ENCODE measurements at regions not wholly inside any gene's neighbourhood (a gene's known extent, or its start where the extent isn't known, plus 50 kb on each side); places are given as distances from the start of the nearest gene placed in this dataset.

GRCh38 chr7:15937571-15937970, 251.1 kb upstream of the MEOX2 start:
- no peak for TF ChIP-seq BHLHE40 (IDR thresholded peaks at IDR 0.05; ENCODE audit: borderline replicate concordance)
- no peak for TF ChIP-seq CTBP1 (IDR thresholded peaks at IDR 0.05; ENCODE audit: borderline replicate concordance)
- no peak for TF ChIP-seq FOXM1 (IDR thresholded peaks at IDR 0.05; ENCODE audit: borderline replicate concordance)
- TF ChIP-seq NFRKB (IDR thresholded peaks at IDR 0.05), result no peak
- TF ChIP-seq ARNT (IDR thresholded peaks at IDR 0.05), result no peak
- no peak for TF ChIP-seq SUZ12 (IDR thresholded peaks at IDR 0.05)
- no peak for TF ChIP-seq FOXK2 (IDR thresholded peaks at IDR 0.05)
- no peak for TF ChIP-seq ELF4 (IDR thresholded peaks at IDR 0.05)
- no peak for TF ChIP-seq SP1 (IDR thresholded peaks at IDR 0.05)
